DOHH2 (cell line): ENCODE measurements at regions not wholly inside any gene's neighbourhood (a gene's known extent, or its start where the extent isn't known, plus 50 kb on each side); places are given as distances from the start of the nearest gene placed in this dataset.
"Not testable (repeated sequence)": the region's sequence is repeated elsewhere in the genome, so short reads cannot be mapped to it uniquely, and the experiment has no call there.

Source experiments
- EZH2phosphoT487 ChIP-seq: fragments of 200-600 bp; sonication (generic); IDR thresholded peaks from 2 replicates; pipeline ENCODE4 v1.6.1; 2017; ENCODE audit warnings: borderline replicate concordance, mild to moderate bottlenecking, antibody characterized with exemption, low read length, moderate library complexity, mixed read lengths
- TF ChIP-seq, protein P1 (sequence below): fragments of 200-600 bp; sonication (generic); IDR thresholded peaks from one replicate; pipeline ENCODE4 v1.5.1; 2014; ENCODE audit warnings: antibody characterized with exemption, mild to moderate bottlenecking, low read depth, low read length; ENCODE audit not compliant: poor library complexity, severe bottlenecking

DNA sequence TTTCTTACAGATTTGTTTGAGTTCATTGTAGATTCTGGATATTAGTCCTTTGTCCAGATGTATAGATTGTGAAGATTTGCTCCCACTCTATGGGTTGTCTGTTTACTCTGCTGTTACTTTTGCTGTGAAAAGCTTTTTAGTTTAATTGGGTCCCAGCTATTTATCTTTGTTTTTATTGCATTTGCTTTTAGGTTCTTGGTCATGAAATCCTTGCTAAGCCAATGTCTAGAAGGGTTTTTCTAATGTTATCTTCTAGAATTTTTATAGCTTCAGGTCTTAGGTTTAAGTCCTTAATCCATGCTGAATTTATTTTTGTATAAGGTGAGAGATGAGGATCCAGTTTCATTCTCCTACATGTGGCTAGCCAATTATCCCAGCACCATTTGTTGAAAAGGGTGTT lies 81.2 kb upstream of the NDST4 start:
- TF ChIP-seq EZH2phosphoT487, result not testable (repeated sequence)
- TF ChIP-seq, protein P1, sequence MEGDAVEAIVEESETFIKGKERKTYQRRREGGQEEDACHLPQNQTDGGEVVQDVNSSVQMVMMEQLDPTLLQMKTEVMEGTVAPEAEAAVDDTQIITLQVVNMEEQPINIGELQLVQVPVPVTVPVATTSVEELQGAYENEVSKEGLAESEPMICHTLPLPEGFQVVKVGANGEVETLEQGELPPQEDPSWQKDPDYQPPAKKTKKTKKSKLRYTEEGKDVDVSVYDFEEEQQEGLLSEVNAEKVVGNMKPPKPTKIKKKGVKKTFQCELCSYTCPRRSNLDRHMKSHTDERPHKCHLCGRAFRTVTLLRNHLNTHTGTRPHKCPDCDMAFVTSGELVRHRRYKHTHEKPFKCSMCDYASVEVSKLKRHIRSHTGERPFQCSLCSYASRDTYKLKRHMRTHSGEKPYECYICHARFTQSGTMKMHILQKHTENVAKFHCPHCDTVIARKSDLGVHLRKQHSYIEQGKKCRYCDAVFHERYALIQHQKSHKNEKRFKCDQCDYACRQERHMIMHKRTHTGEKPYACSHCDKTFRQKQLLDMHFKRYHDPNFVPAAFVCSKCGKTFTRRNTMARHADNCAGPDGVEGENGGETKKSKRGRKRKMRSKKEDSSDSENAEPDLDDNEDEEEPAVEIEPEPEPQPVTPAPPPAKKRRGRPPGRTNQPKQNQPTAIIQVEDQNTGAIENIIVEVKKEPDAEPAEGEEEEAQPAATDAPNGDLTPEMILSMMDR, result not testable (repeated sequence)
